Stimulated activated CD8-positive, alpha-beta memory T cell treated with anti-CD3 and anti-CD28 coated beads, Interleukin-7, amount 100 ng/mL, for 4 hours (primary cell): ENCODE measurements at regions not wholly inside any gene's neighbourhood (a gene's known extent, or its start where the extent isn't known, plus 50 kb on each side); places are given as distances from the start of the nearest gene placed in this dataset.
"Not testable (repeated sequence)": the region's sequence is repeated elsewhere in the genome, so short reads cannot be mapped to it uniquely, and the experiment has no call there.

Experiments used
- DNase-seq, 2 donors: peaks; one replicate each; pipeline ENCODE4 v3.0.0-alpha.2; 2020; ENCODE audit warnings: low read depth in 2 of 2

- DNase-seq: not testable (repeated sequence)
Measured at GRCh38 chr7:65062566-65062965, 56.1 kb upstream of the ERV3-1 start.

- not testable (repeated sequence) for DNase-seq
Measured at GRCh38 chr7:65059247-65059646, 52.8 kb upstream of the ERV3-1 start.
